ENCODE measurements at regions not wholly inside any gene's neighbourhood (a gene's known extent, or its start where the extent isn't known, plus 50 kb on each side); places are given as distances from the start of the nearest gene placed in this dataset.

DNA sequence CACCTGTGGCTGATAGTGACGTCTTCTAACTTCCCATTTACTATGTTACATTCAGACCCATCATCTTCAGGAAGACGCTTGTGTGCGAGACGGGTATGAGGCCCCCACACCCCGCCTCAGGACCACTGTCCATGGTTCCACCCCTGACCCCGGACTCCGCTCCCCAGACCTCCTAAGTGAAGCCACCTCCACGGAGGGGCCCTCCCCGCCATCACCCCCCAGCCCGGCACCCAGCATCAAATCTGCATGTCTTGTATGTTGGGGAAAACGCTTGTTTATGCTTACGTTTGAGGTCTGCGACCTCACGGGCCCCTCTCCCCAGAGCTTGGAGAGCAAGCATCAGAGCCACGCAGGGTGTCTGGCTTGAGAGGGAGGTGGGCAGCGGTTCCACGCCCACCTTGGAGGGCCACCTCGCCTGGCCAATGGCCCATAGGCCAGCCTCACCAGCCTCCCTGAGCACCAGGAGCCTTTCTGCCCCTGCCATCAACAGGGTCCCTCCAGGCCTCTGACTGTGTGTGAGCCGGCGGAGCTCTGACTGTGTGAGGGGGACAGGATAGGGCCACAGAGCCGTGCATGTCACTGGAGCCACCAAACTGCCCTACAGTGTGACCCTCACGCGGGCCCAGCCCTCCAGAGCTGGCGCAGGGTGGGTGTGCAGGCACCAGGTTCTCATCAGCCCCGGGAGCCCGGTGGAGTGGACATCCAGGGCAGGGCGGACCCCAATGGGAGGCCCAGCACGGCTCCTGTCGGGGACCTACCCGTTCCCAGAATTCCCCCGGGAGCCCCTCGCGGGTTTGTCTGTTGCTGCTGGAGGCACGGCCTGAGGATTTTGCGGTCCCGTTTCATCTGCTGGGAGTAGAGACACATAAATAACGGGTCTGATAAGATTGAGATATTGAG is 88.4 kb upstream of the NKX1-1 start:
- TF ChIP-seq, protein P1, sequence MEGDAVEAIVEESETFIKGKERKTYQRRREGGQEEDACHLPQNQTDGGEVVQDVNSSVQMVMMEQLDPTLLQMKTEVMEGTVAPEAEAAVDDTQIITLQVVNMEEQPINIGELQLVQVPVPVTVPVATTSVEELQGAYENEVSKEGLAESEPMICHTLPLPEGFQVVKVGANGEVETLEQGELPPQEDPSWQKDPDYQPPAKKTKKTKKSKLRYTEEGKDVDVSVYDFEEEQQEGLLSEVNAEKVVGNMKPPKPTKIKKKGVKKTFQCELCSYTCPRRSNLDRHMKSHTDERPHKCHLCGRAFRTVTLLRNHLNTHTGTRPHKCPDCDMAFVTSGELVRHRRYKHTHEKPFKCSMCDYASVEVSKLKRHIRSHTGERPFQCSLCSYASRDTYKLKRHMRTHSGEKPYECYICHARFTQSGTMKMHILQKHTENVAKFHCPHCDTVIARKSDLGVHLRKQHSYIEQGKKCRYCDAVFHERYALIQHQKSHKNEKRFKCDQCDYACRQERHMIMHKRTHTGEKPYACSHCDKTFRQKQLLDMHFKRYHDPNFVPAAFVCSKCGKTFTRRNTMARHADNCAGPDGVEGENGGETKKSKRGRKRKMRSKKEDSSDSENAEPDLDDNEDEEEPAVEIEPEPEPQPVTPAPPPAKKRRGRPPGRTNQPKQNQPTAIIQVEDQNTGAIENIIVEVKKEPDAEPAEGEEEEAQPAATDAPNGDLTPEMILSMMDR (IDR thresholded peaks at IDR 0.05): no peak
- no peak for TF ChIP-seq POLR2A (IDR thresholded peaks at IDR 0.05)
